ENCODE measurements at regions not wholly inside any gene's neighbourhood (a gene's known extent, or its start where the extent isn't known, plus 50 kb on each side); places are given as distances from the start of the nearest gene placed in this dataset.

DNA sequence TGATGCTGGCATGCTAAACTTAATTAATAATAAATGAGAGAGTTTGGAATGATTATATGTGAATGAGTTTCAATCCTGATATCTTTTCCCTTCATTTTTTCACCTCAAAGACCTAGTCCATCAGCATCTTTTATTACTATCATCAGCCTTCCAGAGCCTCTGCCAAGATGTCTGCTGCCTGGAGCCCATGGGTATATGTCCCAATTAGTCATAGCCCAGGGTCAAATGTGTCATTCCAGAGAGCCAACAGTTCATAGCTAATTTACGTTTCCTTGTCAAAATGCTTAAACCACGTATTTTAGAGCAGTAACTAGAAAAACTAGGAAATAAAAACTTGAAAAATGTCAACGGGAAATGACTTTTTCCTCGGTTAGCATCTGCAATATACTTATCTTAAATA, 457.9 kb downstream of the SI start:
- DNase-seq (no peak), ATAC-seq (no peak)
- H3K4me3 ChIP-seq: no peak overlapping the region
- no peaks in the 10 kb centered on the region for H3K36me3 ChIP-seq
- H3K27me3 ChIP-seq: no peaks in the 10 kb centered on the region
- no peaks in the 10 kb centered on the region for H3K9me3 ChIP-seq
- no peak overlapping the region for H3K27ac ChIP-seq
- WGBS (ENCODE audit: insufficient coverage, low coverage, low lambda C conversion rate, missing lambda C conversion rate): 71% methylated on average over 4 of the region's 4 CpGs
- TF ChIP-seq, protein P1, sequence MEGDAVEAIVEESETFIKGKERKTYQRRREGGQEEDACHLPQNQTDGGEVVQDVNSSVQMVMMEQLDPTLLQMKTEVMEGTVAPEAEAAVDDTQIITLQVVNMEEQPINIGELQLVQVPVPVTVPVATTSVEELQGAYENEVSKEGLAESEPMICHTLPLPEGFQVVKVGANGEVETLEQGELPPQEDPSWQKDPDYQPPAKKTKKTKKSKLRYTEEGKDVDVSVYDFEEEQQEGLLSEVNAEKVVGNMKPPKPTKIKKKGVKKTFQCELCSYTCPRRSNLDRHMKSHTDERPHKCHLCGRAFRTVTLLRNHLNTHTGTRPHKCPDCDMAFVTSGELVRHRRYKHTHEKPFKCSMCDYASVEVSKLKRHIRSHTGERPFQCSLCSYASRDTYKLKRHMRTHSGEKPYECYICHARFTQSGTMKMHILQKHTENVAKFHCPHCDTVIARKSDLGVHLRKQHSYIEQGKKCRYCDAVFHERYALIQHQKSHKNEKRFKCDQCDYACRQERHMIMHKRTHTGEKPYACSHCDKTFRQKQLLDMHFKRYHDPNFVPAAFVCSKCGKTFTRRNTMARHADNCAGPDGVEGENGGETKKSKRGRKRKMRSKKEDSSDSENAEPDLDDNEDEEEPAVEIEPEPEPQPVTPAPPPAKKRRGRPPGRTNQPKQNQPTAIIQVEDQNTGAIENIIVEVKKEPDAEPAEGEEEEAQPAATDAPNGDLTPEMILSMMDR (IDR thresholded peaks at IDR 0.05): no peak
- no peak for TF ChIP-seq POLR2A (IDR thresholded peaks at IDR 0.05)
- no peaks in the 10 kb centered on the region for H3K4me1 ChIP-seq
- intact Hi-C loops (cut with DNase I): no loop called here

DNA sequence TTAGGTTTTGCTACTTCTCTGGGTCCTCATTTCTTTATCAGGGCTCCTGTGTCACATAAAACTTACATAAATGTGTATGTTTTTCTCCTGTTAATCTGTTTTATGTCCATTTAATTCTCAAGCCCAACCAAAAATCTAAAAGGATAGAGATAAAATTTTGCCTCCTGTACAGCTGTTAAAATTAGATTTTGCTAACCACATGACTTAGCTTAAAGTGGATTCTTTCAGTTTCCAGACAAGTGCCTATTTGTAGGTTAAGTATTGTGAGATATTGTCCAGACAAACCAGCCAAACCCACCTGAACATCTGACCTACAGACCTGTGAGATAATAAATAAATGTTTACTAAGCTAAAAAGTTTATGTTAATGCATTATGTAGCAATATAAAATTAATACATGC, 465.5 kb downstream of the SI start:
- Histone ChIP-seq H3K27me3 (no peaks in the 10 kb centered on the region), H3K36me3 (no peaks in the 10 kb centered on the region), H3K4me1 (no peaks in the 10 kb centered on the region), H3K27ac (no peak overlapping the region), H3K4me3 (no peak overlapping the region), H3K9me3 (no peaks in the 10 kb centered on the region)
- DNase-seq: no peak
- TF ChIP-seq, protein P1 (IDR thresholded peaks at IDR 0.05): no peak
- no peak for TF ChIP-seq POLR2A (IDR thresholded peaks at IDR 0.05)
- ATAC-seq: no peak
- intact Hi-C loops (cut with DNase I): no loop called here

DNA sequence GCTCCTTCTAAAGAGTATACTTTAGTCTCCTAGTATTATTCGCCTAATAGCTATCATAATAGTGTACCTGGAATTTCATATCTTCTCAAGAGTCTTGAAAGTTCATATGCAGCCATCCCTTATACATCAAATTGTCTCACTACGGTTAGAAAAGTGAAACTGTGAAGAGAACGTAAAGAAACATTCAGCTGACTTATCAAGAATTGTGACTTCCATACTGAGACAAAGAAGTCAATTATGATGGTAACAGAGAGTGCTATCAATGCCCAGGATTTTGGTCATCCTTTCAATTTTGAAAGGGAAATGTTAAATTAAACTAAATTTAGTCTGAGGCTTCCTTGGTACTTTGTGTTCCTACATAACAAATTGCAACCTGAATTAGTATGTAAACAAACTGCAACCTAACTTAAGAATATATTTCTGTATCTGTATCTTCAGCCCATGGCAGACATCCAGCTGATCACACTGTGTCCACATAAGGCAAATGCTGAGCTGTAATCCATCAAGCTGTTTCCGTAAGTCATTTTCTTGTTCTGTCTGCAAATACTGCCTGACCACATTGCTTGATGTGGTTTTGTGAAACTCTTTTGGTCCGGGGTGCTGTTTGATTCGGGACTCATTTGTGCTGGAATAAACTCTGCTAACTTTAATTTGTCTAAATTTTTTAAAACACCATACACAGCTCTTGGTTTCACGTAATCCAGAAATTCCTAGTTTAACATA, 469.6 kb downstream of the SI start:
- TF ChIP-seq POLR2A (IDR thresholded peaks at IDR 0.05): no peak
- TF ChIP-seq, protein P1 (IDR thresholded peaks at IDR 0.05): no peak
- intact Hi-C loops (cut with DNase I): no loop called here
- 64% methylated on average over 7 of the region's 7 CpGs for WGBS (ENCODE audit: insufficient coverage, low coverage, low lambda C conversion rate, missing lambda C conversion rate)
- Histone ChIP-seq H3K27me3 (no peaks in the 10 kb centered on the region), H3K4me3 (no peak overlapping the region), H3K27ac (no peak overlapping the region), H3K36me3 (no peaks in the 10 kb centered on the region), H3K9me3 (no peaks in the 10 kb centered on the region), H3K4me1 (no peaks in the 10 kb centered on the region)
- ATAC-seq: no peak
- DNase-seq: no peak

DNA sequence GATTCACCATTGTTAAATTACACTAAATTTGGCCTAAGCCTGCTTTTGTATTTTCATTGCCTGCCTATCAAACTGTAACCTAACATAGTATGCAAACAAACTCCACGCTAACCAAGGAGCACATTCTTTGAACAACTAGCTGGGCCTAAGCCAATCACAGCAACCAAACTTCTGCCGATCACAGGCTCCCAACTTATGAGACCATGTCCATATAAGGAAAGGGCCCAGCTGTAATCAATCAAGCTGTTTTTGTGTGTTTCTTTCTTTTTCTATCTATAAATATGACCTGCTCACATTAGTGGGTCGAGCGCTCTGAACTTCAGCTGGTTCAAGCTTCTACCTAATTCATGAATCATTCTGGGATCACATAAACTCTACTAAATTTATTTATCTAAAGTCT, 473.6 kb downstream of the SI start:
- H3K4me3 ChIP-seq: no peak overlapping the region
- 55% methylated on average over 4 of the region's 4 CpGs for WGBS (ENCODE audit: insufficient coverage, low coverage, low lambda C conversion rate, missing lambda C conversion rate)
- H3K4me1 ChIP-seq: no peaks in the 10 kb centered on the region
- H3K27ac ChIP-seq: no peak overlapping the region
- H3K36me3 ChIP-seq: no peaks in the 10 kb centered on the region
- DNase-seq (no peak), ATAC-seq (no peak)
- no peaks in the 10 kb centered on the region for H3K27me3 ChIP-seq
- intact Hi-C loops (cut with DNase I): no loop called here
- H3K9me3 ChIP-seq: no peaks in the 10 kb centered on the region
- TF ChIP-seq POLR2A (IDR thresholded peaks at IDR 0.05): no peak
- TF ChIP-seq, protein P1 (IDR thresholded peaks at IDR 0.05): no peak
